Activated CD4-positive, alpha-beta T cell treated with anti-CD3 and anti-CD28 coated beads for 4 hours (primary cell): ENCODE measurements at regions not wholly inside any gene's neighbourhood (a gene's known extent, or its start where the extent isn't known, plus 50 kb on each side); places are given as distances from the start of the nearest gene placed in this dataset.
A peak's percentile ranks its signal among the peaks of the same experiment; 100 is the strongest.
"Not testable (repeated sequence)": the region's sequence is repeated elsewhere in the genome, so short reads cannot be mapped to it uniquely, and the experiment has no call there.

Experiments used
- DNase-seq, 2 donors: peaks; one replicate each; pipeline ENCODE4 v3.0.0-alpha.2; 2020

GRCh38 chr3:67064105-67064504 is 66.0 kb downstream of the KBTBD8 start:
- no peak for DNase-seq

GRCh38 chr3:67067251-67067650 is 69.1 kb downstream of the KBTBD8 start:
- DNase-seq = no peak

- DNase-seq = not testable (repeated sequence)
Observed at GRCh38 chr3:67072640-67073039, 74.5 kb downstream of the KBTBD8 start.

- DNase-seq = no peak
Observed at GRCh38 chr3:67073812-67074211, 75.7 kb downstream of the KBTBD8 start.

GRCh38 chr3:67075295-67075694 is 77.2 kb downstream of the KBTBD8 start:
- peak in 1 of 2 donors; percentile 4 for DNase-seq

GRCh38 chr3:67076607-67077006 is 78.5 kb downstream of the KBTBD8 start:
- DNase-seq = no peak

GRCh38 chr3:67077656-67078055 is 79.5 kb downstream of the KBTBD8 start:
- no peak for DNase-seq

GRCh38 chr3:67082533-67083024 is 84.5 kb downstream of the KBTBD8 start:
- no peak for DNase-seq

GRCh38 chr3:67083277-67083676 is 85.2 kb downstream of the KBTBD8 start:
- peak; percentile 19 to 42 for DNase-seq

GRCh38 chr3:67087788-67088187 is 89.7 kb downstream of the KBTBD8 start:
- DNase-seq = no peak

GRCh38 chr3:67090474-67090873 is 92.4 kb downstream of the KBTBD8 start:
- no peak for DNase-seq

GRCh38 chr3:67093305-67093704 is 95.2 kb downstream of the KBTBD8 start:
- DNase-seq = no peak

- DNase-seq = no peak
Observed at GRCh38 chr3:67094167-67094566, 96.1 kb downstream of the KBTBD8 start.

GRCh38 chr3:67094774-67095173 is 96.7 kb downstream of the KBTBD8 start:
- no peak for DNase-seq

GRCh38 chr3:67104388-67104787 is 106.3 kb downstream of the KBTBD8 start:
- no peak for DNase-seq

GRCh38 chr3:67106874-67107273 is 108.8 kb downstream of the KBTBD8 start:
- DNase-seq = no peak

GRCh38 chr3:67109651-67110204 is 111.6 kb downstream of the KBTBD8 start:
- DNase-seq = no peak

GRCh38 chr3:67113802-67114407 is 115.8 kb downstream of the KBTBD8 start:
- DNase-seq = peak; percentile 71 to 86

- DNase-seq = no peak
Observed at GRCh38 chr3:67118122-67118521, 120.0 kb downstream of the KBTBD8 start.

GRCh38 chr3:67118635-67119034 is 120.5 kb downstream of the KBTBD8 start:
- DNase-seq = no peak

GRCh38 chr3:67123914-67124313 is 125.8 kb downstream of the KBTBD8 start:
- no peak for DNase-seq

- no peak for DNase-seq
Observed at GRCh38 chr3:67127254-67127653, 129.1 kb downstream of the KBTBD8 start.

- no peak for DNase-seq
Observed at GRCh38 chr3:67142432-67142831, 144.3 kb downstream of the KBTBD8 start.

- no peak for DNase-seq
Observed at GRCh38 chr3:67145738-67146137, 147.6 kb downstream of the KBTBD8 start.

GRCh38 chr3:67154429-67154828 is 156.3 kb downstream of the KBTBD8 start:
- DNase-seq = no peak
